Erythroblast (primary cell): ENCODE measurements at regions not wholly inside any gene's neighbourhood (a gene's known extent, or its start where the extent isn't known, plus 50 kb on each side); places are given as distances from the start of the nearest gene placed in this dataset.

Experiments used
- GATA1 ChIP-seq: IDR thresholded peaks from 2 replicates; pipeline ENCODE4 v1.6.1; 2011; ENCODE audit warnings: low read depth, mild to moderate bottlenecking, control low read depth, low read length, moderate library complexity
- POLR2A ChIP-seq: IDR thresholded peaks from 2 replicates; pipeline ENCODE4 v1.6.1; 2011; ENCODE audit warnings: mild to moderate bottlenecking, low read length

DNA sequence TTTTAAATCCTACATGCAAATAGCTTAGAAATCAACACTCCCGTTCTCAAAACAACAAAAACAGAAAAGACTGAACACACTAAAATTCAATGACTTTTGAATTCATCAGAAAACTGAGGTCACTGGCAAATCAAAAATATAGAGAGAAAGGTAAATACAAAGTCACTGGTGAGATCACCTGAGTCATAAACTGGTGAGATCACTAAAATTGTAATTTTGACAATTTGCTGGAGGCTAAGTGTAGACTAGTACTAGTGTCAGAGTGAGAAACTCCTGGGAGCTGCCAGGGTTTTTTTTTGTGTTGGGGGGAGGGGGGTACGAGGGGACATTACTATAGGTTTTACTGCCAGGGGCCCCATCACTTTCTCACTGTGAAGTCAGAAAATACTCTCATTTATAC, 1876.0 kb upstream of the CELF4 start:
- TF ChIP-seq POLR2A: no peak
- no peak for TF ChIP-seq GATA1
